ENCODE measurements at regions not wholly inside any gene's neighbourhood (a gene's known extent, or its start where the extent isn't known, plus 50 kb on each side); places are given as distances from the start of the nearest gene placed in this dataset.

DNA sequence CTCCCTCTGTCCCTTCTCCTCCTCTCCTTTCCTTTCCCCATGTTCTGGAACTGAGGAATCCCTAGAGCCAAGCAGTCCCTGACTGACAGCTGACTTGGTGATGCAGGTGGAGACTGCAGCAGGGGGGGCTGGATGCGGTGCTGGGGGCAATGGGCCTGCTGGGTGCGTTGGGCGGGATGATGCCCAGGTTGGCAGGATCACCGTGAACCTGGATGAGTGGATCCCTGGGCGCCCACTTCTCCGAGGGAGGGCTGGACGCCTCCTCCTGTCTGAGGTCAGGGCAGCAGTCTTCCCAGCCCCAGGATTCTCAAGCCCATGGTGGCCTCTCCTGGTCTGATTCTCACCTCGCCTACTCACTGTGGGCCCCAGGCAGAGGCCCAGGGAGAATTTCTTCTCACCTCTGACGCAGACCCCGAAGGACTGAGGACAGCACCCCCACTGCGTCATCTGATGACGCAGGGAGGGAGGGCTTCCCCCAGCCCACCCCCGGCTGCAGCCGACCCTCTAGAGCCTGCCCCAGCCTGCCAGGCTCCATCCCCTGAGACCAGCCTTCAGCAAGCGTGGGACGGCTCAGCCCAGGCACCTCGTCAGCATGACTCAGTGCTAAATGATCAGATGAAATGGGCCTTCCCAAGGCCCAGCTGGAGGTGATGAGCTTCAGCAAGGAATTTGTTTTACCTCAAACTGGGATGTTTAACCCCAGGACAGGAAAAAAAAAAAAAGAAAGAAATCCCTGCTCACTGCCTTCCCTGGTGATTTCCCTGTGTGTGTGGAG is 188.0 kb upstream of the TNRC6C start (continued):
- TF ChIP-seq, protein P1, sequence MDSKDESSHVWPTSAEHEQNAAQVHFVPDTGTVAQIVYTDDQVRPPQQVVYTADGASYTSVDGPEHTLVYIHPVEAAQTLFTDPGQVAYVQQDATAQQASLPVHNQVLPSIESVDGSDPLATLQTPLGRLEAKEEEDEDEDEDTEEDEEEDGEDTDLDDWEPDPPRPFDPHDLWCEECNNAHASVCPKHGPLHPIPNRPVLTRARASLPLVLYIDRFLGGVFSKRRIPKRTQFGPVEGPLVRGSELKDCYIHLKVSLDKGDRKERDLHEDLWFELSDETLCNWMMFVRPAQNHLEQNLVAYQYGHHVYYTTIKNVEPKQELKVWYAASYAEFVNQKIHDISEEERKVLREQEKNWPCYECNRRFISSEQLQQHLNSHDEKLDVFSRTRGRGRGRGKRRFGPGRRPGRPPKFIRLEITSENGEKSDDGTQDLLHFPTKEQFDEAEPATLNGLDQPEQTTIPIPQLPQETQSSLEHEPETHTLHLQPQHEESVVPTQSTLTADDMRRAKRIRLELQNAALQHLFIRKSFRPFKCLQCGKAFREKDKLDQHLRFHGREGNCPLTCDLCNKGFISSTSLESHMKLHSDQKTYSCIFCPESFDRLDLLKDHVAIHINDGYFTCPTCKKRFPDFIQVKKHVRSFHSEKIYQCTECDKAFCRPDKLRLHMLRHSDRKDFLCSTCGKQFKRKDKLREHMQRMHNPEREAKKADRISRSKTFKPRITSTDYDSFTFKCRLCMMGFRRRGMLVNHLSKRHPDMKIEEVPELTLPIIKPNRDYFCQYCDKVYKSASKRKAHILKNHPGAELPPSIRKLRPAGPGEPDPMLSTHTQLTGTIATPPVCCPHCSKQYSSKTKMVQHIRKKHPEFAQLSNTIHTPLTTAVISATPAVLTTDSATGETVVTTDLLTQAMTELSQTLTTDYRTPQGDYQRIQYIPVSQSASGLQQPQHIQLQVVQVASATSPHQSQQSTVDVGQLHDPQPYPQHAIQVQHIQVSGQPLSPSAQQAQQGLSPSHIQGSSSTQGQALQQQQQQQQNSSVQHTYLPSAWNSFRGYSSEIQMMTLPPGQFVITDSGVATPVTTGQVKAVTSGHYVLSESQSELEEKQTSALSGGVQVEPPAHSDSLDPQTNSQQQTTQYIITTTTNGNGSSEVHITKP (IDR thresholded peaks at IDR 0.05; ENCODE audit: partially characterized antibody): peak; percentile 74
- no peak for TF ChIP-seq STAT5A (IDR thresholded peaks at IDR 0.05; ENCODE audit: borderline replicate concordance, low read length)
- no peak for TF ChIP-seq ZC3H8 (IDR thresholded peaks at IDR 0.05)
- no peak for TF ChIP-seq ZNF324 (CRISPR knock-in tag; IDR thresholded peaks at IDR 0.05)
- peak; percentile 32; the same call in 1 of the 2 replicates for TF ChIP-seq EP300 (IDR thresholded peaks at IDR 0.05; ENCODE audit: low read length)
- TF ChIP-seq TRIM28 (IDR thresholded peaks at IDR 0.05): no peak
- TF ChIP-seq, protein P2, sequence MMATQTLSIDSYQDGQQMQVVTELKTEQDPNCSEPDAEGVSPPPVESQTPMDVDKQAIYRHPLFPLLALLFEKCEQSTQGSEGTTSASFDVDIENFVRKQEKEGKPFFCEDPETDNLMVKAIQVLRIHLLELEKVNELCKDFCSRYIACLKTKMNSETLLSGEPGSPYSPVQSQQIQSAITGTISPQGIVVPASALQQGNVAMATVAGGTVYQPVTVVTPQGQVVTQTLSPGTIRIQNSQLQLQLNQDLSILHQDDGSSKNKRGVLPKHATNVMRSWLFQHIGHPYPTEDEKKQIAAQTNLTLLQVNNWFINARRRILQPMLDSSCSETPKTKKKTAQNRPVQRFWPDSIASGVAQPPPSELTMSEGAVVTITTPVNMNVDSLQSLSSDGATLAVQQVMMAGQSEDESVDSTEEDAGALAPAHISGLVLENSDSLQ (IDR thresholded peaks at IDR 0.05): peak; percentile 51
- TF ChIP-seq ZNF384 (IDR thresholded peaks at IDR 0.05; ENCODE audit: low read depth, low read length): no peak
- TF ChIP-seq, protein P3, sequence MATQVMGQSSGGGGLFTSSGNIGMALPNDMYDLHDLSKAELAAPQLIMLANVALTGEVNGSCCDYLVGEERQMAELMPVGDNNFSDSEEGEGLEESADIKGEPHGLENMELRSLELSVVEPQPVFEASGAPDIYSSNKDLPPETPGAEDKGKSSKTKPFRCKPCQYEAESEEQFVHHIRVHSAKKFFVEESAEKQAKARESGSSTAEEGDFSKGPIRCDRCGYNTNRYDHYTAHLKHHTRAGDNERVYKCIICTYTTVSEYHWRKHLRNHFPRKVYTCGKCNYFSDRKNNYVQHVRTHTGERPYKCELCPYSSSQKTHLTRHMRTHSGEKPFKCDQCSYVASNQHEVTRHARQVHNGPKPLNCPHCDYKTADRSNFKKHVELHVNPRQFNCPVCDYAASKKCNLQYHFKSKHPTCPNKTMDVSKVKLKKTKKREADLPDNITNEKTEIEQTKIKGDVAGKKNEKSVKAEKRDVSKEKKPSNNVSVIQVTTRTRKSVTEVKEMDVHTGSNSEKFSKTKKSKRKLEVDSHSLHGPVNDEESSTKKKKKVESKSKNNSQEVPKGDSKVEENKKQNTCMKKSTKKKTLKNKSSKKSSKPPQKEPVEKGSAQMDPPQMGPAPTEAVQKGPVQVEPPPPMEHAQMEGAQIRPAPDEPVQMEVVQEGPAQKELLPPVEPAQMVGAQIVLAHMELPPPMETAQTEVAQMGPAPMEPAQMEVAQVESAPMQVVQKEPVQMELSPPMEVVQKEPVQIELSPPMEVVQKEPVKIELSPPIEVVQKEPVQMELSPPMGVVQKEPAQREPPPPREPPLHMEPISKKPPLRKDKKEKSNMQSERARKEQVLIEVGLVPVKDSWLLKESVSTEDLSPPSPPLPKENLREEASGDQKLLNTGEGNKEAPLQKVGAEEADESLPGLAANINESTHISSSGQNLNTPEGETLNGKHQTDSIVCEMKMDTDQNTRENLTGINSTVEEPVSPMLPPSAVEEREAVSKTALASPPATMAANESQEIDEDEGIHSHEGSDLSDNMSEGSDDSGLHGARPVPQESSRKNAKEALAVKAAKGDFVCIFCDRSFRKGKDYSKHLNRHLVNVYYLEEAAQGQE (IDR thresholded peaks at IDR 0.05; ENCODE audit: borderline replicate concordance): no peak
- TF ChIP-seq, protein P3 (CRISPR knock-in tag; IDR thresholded peaks at IDR 0.05; ENCODE audit: low read depth): no peak
- no peak for TF ChIP-seq BCL6 (CRISPR knock-in tag; IDR thresholded peaks at IDR 0.05)
